ENCODE measurements at regions not wholly inside any gene's neighbourhood (a gene's known extent, or its start where the extent isn't known, plus 50 kb on each side); places are given as distances from the start of the nearest gene placed in this dataset.

DNA sequence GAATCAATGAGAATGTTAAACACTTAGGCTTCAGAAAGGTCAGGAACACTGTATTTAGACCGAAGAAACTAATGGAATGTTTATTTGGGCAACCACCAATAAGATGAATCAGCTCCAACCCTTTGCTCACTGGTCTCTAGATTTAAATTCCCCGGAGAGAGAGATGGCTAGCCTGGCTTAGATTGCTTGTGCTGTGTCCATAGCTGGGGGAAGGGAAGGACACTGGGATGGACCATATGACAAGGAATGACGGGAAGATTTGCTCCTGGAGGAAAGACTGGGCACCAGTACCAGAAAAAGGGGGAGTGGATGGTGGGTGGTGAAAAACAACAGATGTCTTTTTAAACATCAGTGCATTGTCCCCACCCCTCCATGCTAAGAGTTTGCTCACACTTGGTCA lies 426.6 kb downstream of the DUSP10 start:
- TF ChIP-seq EZH2phosphoT487 (IDR thresholded peaks at IDR 0.05; ENCODE audit: insufficient read depth, low read depth) (no peak), EZH2 (IDR thresholded peaks at IDR 0.05; ENCODE audit: insufficient read depth, poor library complexity, severe bottlenecking) (no peak)
